Mesendoderm (in vitro differentiated cells): ENCODE measurements at regions not wholly inside any gene's neighbourhood (a gene's known extent, or its start where the extent isn't known, plus 50 kb on each side); places are given as distances from the start of the nearest gene placed in this dataset.

Experiments used
- DNase-seq: peaks from one replicate; pipeline ENCODE4 v3.0.0; 2013
- H2AK5ac ChIP-seq: 2 replicates; pipeline ENCODE4 v1.6.1; 2013; ENCODE audit warnings: low read length, inconsistent platforms
- H2BK120ac ChIP-seq: 2 replicates; pipeline ENCODE4 v1.6.1; 2013; ENCODE audit warnings: low read depth, mild to moderate bottlenecking, low read length, moderate library complexity, mixed read lengths
- H2BK15ac ChIP-seq: replicated peaks from 2 replicates; pipeline ENCODE4 v1.6.1; 2013; ENCODE audit warnings: low read depth, mild to moderate bottlenecking, moderate library complexity
- H2BK5ac ChIP-seq: 2 replicates; pipeline ENCODE4 v1.6.1; 2013; ENCODE audit warnings: low read length, inconsistent platforms
- H3K18ac ChIP-seq: 2 replicates; pipeline ENCODE4 v1.6.1; 2013; ENCODE audit warnings: mild to moderate bottlenecking, low read length, mixed read lengths
- H3K23ac ChIP-seq: one replicate; pipeline ENCODE4 v1.6.1; 2013; ENCODE audit warnings: low read length
- H3K27ac ChIP-seq: 2 replicates; pipeline ENCODE4 v1.5.1; 2013; ENCODE audit warnings: low read depth, mild to moderate bottlenecking, inconsistent platforms, low read length, moderate library complexity
- H3K27me3 ChIP-seq: 2 replicates; pipeline ENCODE4 v1.6.1; 2013; ENCODE audit warnings: low read length, control low read depth, mild to moderate bottlenecking, inconsistent platforms; ENCODE audit not compliant: insufficient read depth, poor library complexity
- H3K36me3 ChIP-seq: 2 replicates; pipeline ENCODE4 v1.6.1; 2013; ENCODE audit warnings: low read length, inconsistent platforms; ENCODE audit not compliant: control insufficient read depth, insufficient read depth
- H3K4ac ChIP-seq: one replicate; pipeline ENCODE4 v1.6.1; 2013; ENCODE audit warnings: low read depth, mild to moderate bottlenecking, low read length, moderate library complexity
- H3K4me1 ChIP-seq: 2 replicates; pipeline ENCODE4 v1.6.1; 2013; ENCODE audit warnings: low read depth, low read length, inconsistent platforms; ENCODE audit not compliant: control insufficient read depth
- H3K4me2 ChIP-seq: 2 replicates; pipeline ENCODE4 v1.6.1; 2013; ENCODE audit warnings: low read length
- H3K4me3 ChIP-seq: 2 replicates; pipeline ENCODE4 v1.5.1; 2013; ENCODE audit warnings: mild to moderate bottlenecking, low read length
- H3K56ac ChIP-seq: one replicate; pipeline ENCODE4 v1.6.1; 2013; ENCODE audit warnings: low read length
- H3K79me1 ChIP-seq: 2 replicates; pipeline ENCODE4 v1.6.1; 2013; ENCODE audit warnings: low read length, inconsistent platforms
- H3K79me2 ChIP-seq: 2 replicates; pipeline ENCODE4 v1.6.1; 2013; ENCODE audit warnings: mild to moderate bottlenecking, low read length; ENCODE audit not compliant: control insufficient read depth, insufficient read depth
- H3K9ac ChIP-seq: 2 replicates; pipeline ENCODE4 v1.6.1; 2013; ENCODE audit warnings: low read length, inconsistent platforms
- H4K5ac ChIP-seq: one replicate; pipeline ENCODE4 v1.6.1; 2013; ENCODE audit warnings: low read length
- H4K8ac ChIP-seq: one replicate; pipeline ENCODE4 v1.6.1; 2013; ENCODE audit warnings: low read depth, mild to moderate bottlenecking, control low read depth, low read length, moderate library complexity
- WGBS: extraction: QIAGEN DNeasy Blood & Tissue Kit; methylation state at CpG from one replicate; pipeline ENCODE4 v1.1.7; 2013; ENCODE audit warnings: low lambda C conversion rate, missing lambda C conversion rate; ENCODE audit not compliant: insufficient coverage; ENCODE audit errors: extremely low coverage; 5-methylcytosine and 5-hydroxymethylcytosine counted together

GRCh38 chr9:79969393-79970145 lies 397.8 kb downstream of the TLE4 start:
- Histone ChIP-seq H3K4me1 (no peaks in the 10 kb centered on the region), H3K79me1 (no peaks in the 10 kb centered on the region), H3K23ac (no peak overlapping the region), H3K18ac (no peak overlapping the region), H4K5ac (no peak overlapping the region), H2AK5ac (no peak overlapping the region), H3K36me3 (no peaks in the 10 kb centered on the region), H3K27ac (no peak overlapping the region), H3K9ac (no peak overlapping the region), H3K4me3 (no peak overlapping the region), H3K4ac (no peak overlapping the region), H3K56ac (no peak overlapping the region), H3K4me2 (no peak overlapping the region), H3K27me3 (no peaks in the 10 kb centered on the region), H2BK5ac (no peak overlapping the region), H4K8ac (no peak overlapping the region), H2BK15ac (no peak overlapping the region), H3K79me2 (no peaks in the 10 kb centered on the region), H2BK120ac (no peak overlapping the region)
- WGBS: no CpG with 5 or more reads among the region's 3 CpGs
- DNase-seq: no peak

DNA sequence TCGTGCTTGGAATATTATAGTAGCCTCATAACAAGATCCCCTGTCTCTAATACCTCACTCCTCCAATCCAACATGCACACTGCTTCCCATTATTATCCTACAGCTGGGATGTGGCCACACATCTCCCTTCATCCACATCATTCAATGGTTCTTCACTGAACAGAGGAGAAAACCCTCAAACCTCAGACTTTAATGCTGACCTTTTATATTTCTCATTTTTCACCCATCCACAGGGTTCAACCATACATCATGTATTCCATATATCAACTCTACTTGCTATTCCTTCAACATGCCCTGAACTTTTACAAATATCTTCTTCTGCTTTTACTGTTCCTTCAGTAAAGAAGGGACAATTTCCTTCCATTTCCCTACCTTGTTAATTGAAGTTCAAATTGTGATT lies 396.8 kb downstream of the TLE4 start:
- H3K4me3 ChIP-seq: no peak overlapping the region
- H3K56ac ChIP-seq: no peak overlapping the region
- no CpG with 5 or more reads among the region's 1 CpG for WGBS

GRCh38 chr9:79962836-79963235 lies 391.1 kb downstream of the TLE4 start:
- H3K23ac ChIP-seq: no peak overlapping the region
- no peak overlapping the region for H4K5ac ChIP-seq
- no peak overlapping the region for H2BK120ac ChIP-seq
- H3K56ac ChIP-seq: no peak overlapping the region
- H3K9ac ChIP-seq: no peak overlapping the region
- DNase-seq: peak; percentile 23
- no peaks in the 10 kb centered on the region for H3K79me1 ChIP-seq
- H3K27me3 ChIP-seq: no peaks in the 10 kb centered on the region
- no peak overlapping the region for H3K4me3 ChIP-seq
- H3K79me2 ChIP-seq: no peaks in the 10 kb centered on the region
- no peak overlapping the region for H3K4me2 ChIP-seq
- H3K4me1 ChIP-seq: no peaks in the 10 kb centered on the region
- WGBS: no CpG with 5 or more reads among the region's 3 CpGs
- H2BK15ac ChIP-seq: no peak overlapping the region
- no peak overlapping the region for H2AK5ac ChIP-seq
- H3K4ac ChIP-seq: no peak overlapping the region
- no peaks in the 10 kb centered on the region for H3K36me3 ChIP-seq
- no peak overlapping the region for H3K18ac ChIP-seq
- H2BK5ac ChIP-seq: no peak overlapping the region
- no peak overlapping the region for H3K27ac ChIP-seq
- no peak overlapping the region for H4K8ac ChIP-seq

More for the DNA sequence above, 396.8 kb downstream of the TLE4 start:
- Histone ChIP-seq H3K79me1 (no peaks in the 10 kb centered on the region), H3K4me2 (no peak overlapping the region), H3K9ac (no peak overlapping the region), H4K5ac (no peak overlapping the region), H2BK15ac (no peak overlapping the region), H3K23ac (no peak overlapping the region), H3K18ac (no peak overlapping the region), H2BK120ac (no peak overlapping the region), H3K4me1 (no peaks in the 10 kb centered on the region), H2AK5ac (no peak overlapping the region), H3K27me3 (no peaks in the 10 kb centered on the region), H4K8ac (no peak overlapping the region), H3K4ac (no peak overlapping the region), H3K79me2 (no peaks in the 10 kb centered on the region), H3K36me3 (no peaks in the 10 kb centered on the region), H2BK5ac (no peak overlapping the region), H3K27ac (no peak overlapping the region)
- DNase-seq: no peak

DNA sequence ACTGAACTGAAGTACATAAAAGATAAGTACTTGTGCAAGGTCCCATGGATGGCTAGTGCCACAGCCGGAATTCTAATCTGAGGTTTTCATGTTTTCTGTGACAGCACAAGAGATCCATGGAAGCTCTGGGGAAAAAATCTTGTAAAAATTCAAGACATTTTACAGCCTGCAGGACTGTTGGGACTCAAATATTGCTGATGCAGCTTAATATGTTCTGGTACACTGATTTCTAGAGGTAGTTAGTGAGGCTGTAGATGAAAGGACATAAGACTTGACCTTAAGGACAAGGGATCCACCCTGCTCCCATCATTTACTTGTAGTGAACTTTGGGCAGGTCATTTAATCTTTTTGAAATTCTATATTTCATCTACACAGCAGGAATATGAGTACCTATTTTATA lies 390.4 kb downstream of the TLE4 start:
- Histone ChIP-seq H2BK5ac (no peak overlapping the region), H2AK5ac (no peak overlapping the region), H3K23ac (no peak overlapping the region), H2BK120ac (no peak overlapping the region), H3K4me1 (no peaks in the 10 kb centered on the region), H3K9ac (no peak overlapping the region), H3K27me3 (no peaks in the 10 kb centered on the region), H2BK15ac (no peak overlapping the region), H3K4ac (no peak overlapping the region), H3K18ac (no peak overlapping the region), H4K5ac (no peak overlapping the region), H4K8ac (no peak overlapping the region), H3K4me2 (no peak overlapping the region), H3K79me2 (no peaks in the 10 kb centered on the region), H3K56ac (no peak overlapping the region), H3K4me3 (no peak overlapping the region), H3K27ac (no peak overlapping the region), H3K79me1 (no peaks in the 10 kb centered on the region), H3K36me3 (no peaks in the 10 kb centered on the region)
- no CpG with 5 or more reads among the region's 1 CpG for WGBS
- DNase-seq: no peak

DNA sequence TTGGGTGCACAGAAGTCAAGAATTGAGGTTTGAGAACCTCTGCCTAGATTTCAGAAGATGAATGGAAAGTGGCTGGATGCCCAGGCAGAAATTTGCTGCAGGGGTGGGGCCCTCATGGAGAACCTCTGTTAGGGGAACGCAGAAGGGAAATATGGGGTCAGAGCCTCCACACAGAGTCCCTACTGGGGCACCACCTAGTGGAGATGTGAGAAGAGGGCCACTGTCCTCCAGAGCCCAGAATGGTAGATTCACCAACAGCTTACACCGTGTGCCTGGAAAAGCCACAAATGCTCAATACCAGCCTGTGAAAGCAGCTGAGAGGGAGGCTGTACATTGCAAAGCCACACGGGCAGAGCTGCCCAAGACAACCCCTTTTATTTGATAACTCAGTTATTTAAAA lies 383.5 kb downstream of the TLE4 start:
- no peak overlapping the region for H3K56ac ChIP-seq
- no peak overlapping the region for H2BK120ac ChIP-seq
- H4K5ac ChIP-seq: no peak overlapping the region
- no peaks in the 10 kb centered on the region for H3K27me3 ChIP-seq
- H3K4ac ChIP-seq: no peak overlapping the region
- H3K79me1 ChIP-seq: no peaks in the 10 kb centered on the region
- H3K79me2 ChIP-seq: no peaks in the 10 kb centered on the region
- H2BK15ac ChIP-seq: no peak overlapping the region
- H3K9ac ChIP-seq: no peak overlapping the region
- H2BK5ac ChIP-seq: no peak overlapping the region
- no peak for DNase-seq
- no peak overlapping the region for H3K4me2 ChIP-seq
- no peak overlapping the region for H2AK5ac ChIP-seq
- H4K8ac ChIP-seq: no peak overlapping the region
- H3K27ac ChIP-seq: no peak overlapping the region
- no peaks in the 10 kb centered on the region for H3K4me1 ChIP-seq
- no peaks in the 10 kb centered on the region for H3K36me3 ChIP-seq
- no peak overlapping the region for H3K23ac ChIP-seq
- no CpG with 5 or more reads among the region's 3 CpGs for WGBS
- no peak overlapping the region for H3K4me3 ChIP-seq
- no peak overlapping the region for H3K18ac ChIP-seq

- DNase-seq: no peak
- no peaks in the 10 kb centered on the region for H3K36me3 ChIP-seq
- H3K9ac ChIP-seq: no peak overlapping the region
- H3K4me3 ChIP-seq: no peak overlapping the region
- no peak overlapping the region for H3K4ac ChIP-seq
- no peak overlapping the region for H2BK5ac ChIP-seq
- H3K4me2 ChIP-seq: no peak overlapping the region
- no peak overlapping the region for H3K23ac ChIP-seq
- no peaks in the 10 kb centered on the region for H3K79me1 ChIP-seq
- H3K27me3 ChIP-seq: no peaks in the 10 kb centered on the region
- no peaks in the 10 kb centered on the region for H3K4me1 ChIP-seq
- no peak overlapping the region for H3K56ac ChIP-seq
- H4K8ac ChIP-seq: no peak overlapping the region
- H3K79me2 ChIP-seq: no peaks in the 10 kb centered on the region
- H3K18ac ChIP-seq: no peak overlapping the region
- H2BK120ac ChIP-seq: no peak overlapping the region
- H3K27ac ChIP-seq: no peak overlapping the region
- H2AK5ac ChIP-seq: no peak overlapping the region
- H4K5ac ChIP-seq: no peak overlapping the region
- H2BK15ac ChIP-seq: no peak overlapping the region
Observed at GRCh38 chr9:79953908-79954307, 382.1 kb downstream of the TLE4 start.
